Activated naive CD8-positive, alpha-beta T cell treated with anti-CD3 and anti-CD28 coated beads, Interleukin-2, amount 50 U/mL, for 24 hours (primary cell): ENCODE measurements at regions not wholly inside any gene's neighbourhood (a gene's known extent, or its start where the extent isn't known, plus 50 kb on each side); places are given as distances from the start of the nearest gene placed in this dataset.
A peak's percentile ranks its signal among the peaks of the same experiment; 100 is the strongest.

Experiments
- ATAC-seq: fragments of 150-1000 bp; cut with Tn5 transposase; one replicate; pipeline ENCODE4 v1.10.0; 2021
- DNase-seq: peaks from one replicate; pipeline ENCODE4 v3.0.0; 2021
- H3K27ac Mint-ChIP-seq: one replicate; pipeline ENCODE4 v1.8.0; 2021; ENCODE audit warnings: mild to moderate bottlenecking, mixed read lengths
- H3K27me3 Mint-ChIP-seq: one replicate; pipeline ENCODE4 v1.8.0; 2021; ENCODE audit warnings: mixed read lengths
- H3K36me3 Mint-ChIP-seq: one replicate; pipeline ENCODE4 v1.8.0; 2021; ENCODE audit warnings: low read depth, mixed read lengths
- H3K4me1 Mint-ChIP-seq: one replicate; pipeline ENCODE4 v1.8.0; 2021; ENCODE audit warnings: mixed read lengths
- H3K4me3 Mint-ChIP-seq: one replicate; pipeline ENCODE4 v1.8.0; 2021; ENCODE audit warnings: mild to moderate bottlenecking, moderate library complexity, mixed read lengths
- H3K9me3 Mint-ChIP-seq: one replicate; pipeline ENCODE4 v1.8.0; 2021; ENCODE audit warnings: mixed read lengths

DNA sequence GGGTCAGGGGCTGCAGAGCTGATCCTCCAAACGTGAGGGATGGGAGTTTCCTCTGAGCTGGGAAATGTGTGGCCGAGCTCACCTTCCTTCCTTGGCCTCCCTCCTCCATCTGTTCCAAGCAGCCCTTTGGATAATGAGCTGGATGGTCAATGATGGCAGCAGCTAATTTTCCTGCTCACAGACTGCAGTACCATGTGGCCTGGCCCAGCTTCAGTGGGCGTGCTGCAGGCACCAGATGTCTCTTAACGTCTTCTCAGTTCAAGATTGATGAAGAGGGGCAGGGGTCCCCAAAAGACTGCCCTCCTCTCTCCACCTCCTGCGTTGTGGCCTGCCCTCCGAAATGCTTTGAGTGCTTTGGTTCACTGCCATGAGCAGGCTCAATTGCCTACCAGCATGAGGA is 86.0 kb downstream of the UBIAD1 start:
- H3K36me3 Mint-ChIP-seq: no peaks in the 10 kb centered on the region
- no peaks in the 10 kb centered on the region for H3K9me3 Mint-ChIP-seq
- ATAC-seq: no peak
- no peak overlapping the region for H3K4me3 Mint-ChIP-seq
- H3K27me3 Mint-ChIP-seq: peaks cover 11% of the 10 kb centered on the region
- no peak for DNase-seq
- H3K4me1 Mint-ChIP-seq: peaks cover 3% of the 10 kb centered on the region
- no peak overlapping the region for H3K27ac Mint-ChIP-seq

DNA sequence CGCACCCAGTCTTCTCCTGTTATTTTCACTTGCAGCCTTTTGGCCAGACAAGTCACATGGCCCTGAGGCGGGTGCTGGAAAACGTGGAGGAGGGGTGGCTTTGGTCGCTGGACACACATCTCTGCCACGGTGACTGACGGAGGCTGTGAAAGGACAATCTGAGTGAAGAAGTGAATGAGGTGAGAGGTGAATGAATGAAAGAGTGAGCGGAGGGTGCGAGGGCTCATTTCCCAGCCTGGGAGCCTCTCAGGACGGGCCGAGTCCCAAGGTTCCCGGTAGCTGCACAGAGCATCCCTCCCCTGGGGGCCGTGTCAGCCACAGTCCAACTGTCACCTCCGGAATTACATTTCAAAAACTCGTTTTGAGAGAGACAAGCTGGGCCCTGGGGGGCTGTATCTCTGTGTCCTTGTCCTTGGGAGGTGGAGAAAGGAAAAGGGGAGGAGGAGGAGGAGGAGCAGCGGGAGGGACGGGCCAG is 89.6 kb downstream of the UBIAD1 start:
- no peak overlapping the region for H3K27ac Mint-ChIP-seq
- no peaks in the 10 kb centered on the region for H3K36me3 Mint-ChIP-seq
- H3K9me3 Mint-ChIP-seq: no peaks in the 10 kb centered on the region
- no peaks in the 10 kb centered on the region for H3K4me1 Mint-ChIP-seq
- no peak for DNase-seq
- peaks cover 4% of the 10 kb centered on the region for H3K27me3 Mint-ChIP-seq
- ATAC-seq: no peak
- no peak overlapping the region for H3K4me3 Mint-ChIP-seq

DNA sequence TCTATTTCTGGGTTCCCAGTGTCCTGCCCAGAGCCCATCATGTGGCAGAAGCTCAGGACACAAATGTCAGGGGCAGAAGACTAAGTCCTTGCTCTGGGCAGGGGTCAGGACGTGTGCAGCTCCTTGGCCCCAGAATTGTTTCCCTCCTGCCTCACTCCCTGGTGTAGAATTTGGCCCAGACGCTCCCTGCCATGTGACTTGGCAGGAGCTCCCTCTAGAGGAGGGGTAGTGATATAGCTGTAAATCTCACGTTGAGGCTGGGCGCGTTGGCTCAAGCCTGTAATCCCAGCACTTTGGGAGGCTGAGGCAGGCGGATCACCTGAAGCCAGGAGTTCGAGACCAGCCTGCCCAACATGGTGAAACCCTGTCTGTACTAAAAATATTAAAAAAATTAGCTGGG is 91.2 kb downstream of the UBIAD1 start:
- Mint-ChIP-seq H3K4me1 (no peaks in the 10 kb centered on the region), H3K9me3 (no peaks in the 10 kb centered on the region), H3K27me3 (no peaks in the 10 kb centered on the region), H3K27ac (no peak overlapping the region), H3K4me3 (no peak overlapping the region), H3K36me3 (no peaks in the 10 kb centered on the region)
- DNase-seq: no peak
- ATAC-seq: no peak

DNA sequence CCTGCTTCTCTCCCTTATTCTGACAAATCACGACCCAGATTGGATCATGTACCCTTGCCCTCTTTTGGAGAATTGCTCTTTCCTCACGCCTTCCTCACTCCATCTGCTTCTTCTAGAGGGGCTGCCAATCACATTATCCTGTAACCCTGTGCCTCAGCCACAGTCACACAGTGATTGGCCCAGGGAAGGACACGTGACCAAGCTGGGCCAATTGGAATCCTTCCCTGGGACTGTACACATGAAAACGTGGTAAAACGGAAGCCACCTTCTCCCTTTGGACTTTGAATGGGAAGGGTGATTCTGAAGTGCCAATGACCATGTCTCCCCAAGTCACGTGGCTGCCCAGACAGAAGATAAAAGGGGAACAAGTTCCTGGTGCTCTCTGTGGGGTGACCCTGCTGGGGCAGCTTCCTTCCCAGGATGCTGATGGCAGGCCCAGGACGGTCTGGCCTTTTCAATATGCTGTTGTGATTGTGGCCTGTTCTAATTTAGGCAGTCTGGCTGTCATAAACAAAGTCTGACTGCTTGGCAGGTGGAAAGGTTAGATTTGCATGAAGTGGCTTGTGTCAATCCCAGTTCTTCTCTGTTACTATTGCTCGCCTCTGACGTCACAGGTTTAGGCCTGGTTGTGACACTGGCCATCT is 92.9 kb downstream of the UBIAD1 start:
- Mint-ChIP-seq H3K27ac (no peak overlapping the region), H3K27me3 (no peaks in the 10 kb centered on the region), H3K9me3 (no peaks in the 10 kb centered on the region), H3K4me1 (no peaks in the 10 kb centered on the region), H3K36me3 (no peaks in the 10 kb centered on the region), H3K4me3 (no peak overlapping the region)
- no peak for DNase-seq
- ATAC-seq: no peak

DNA sequence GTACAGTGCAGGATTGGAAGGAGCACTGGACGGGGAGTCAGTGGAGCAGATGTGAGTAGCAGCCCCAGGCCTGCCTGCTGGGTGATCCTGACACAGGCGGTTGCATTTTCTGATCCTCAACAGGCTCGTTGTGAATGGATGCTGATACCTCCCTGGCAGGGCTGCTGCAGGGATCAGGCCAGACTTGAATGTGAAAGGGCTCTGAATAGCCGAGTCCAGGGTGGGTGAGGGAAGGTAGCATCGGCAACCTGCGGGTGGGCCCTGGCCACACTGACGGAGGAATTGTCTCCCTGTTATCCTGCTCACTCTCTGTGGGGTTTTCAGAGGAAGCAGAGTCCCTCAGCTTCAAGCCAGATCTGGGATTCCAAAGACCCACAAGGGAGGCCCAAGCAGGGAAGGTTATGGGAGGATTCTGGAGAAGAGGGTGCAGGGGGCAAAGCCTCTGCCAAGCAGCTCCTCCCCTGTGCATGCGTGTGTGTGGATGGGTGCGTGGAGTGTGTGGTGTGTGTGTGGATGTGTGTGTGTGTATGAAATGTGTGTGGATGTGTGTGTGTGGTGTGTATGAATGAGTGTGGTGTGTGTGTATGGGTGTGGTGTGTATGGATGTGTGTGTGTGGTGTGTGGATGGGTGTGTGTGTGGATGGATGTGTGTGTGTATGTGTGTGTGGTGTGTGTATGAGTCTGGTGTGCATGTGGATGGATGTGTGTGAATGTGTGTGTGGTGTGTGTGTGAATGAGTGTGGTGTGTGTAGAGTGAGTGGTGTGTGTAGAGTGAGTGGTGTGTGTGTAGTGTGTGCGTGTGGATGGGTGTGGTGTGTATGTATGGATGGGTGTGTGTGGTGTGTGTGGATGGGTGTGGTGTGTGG is 100.3 kb downstream of the UBIAD1 start:
- H3K27ac Mint-ChIP-seq: peak overlapping the region; percentile 39
- DNase-seq (no peak), ATAC-seq (no peak)
- no peak overlapping the region for H3K4me3 Mint-ChIP-seq
- H3K9me3 Mint-ChIP-seq: no peaks in the 10 kb centered on the region
- H3K27me3 Mint-ChIP-seq: no peaks in the 10 kb centered on the region
- H3K4me1 Mint-ChIP-seq: peaks cover 6% of the 10 kb centered on the region
- H3K36me3 Mint-ChIP-seq: no peaks in the 10 kb centered on the region

DNA sequence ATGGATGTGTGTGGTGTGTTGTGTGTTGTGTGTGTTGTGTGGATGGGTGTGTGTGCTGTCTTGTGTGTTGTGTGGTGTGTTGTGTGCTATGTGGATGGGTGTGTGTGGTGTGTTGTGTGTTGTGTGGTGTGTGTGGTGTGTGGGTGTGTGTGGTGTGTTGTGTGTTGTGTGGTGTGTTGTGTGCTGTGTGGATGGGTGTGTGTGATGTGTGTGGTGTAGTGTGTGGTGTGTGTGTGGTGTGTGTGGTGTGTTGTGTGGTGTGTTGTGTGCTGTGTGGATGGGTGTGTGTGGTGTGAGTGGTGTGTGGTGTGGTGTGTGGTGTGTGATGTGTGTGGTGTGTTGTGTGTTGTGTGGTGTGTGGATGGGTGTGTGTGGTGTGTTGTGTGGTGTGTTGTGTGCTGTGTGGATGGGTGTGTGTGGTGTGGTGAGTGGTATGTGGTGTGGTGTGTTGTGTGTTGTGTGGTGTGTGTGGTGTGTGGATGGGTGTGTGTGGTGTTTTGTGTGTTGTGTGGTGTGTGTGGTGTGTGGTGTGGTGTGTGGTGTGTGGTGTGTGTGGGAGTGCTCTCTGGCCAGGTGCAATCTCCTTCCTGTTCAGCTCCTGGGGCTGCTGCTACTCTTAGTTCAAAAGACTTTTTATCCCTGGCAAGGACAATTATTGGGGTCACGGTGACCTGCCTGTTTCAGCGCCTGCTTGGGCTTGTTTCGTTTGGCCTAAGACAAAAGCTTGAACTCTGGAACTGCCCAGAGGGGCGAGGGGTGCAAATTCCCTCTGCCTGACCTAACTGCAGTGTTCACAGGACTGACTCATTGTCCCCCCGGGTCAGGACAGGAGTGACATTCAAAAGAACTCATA is 101.1 kb downstream of the UBIAD1 start:
- Mint-ChIP-seq H3K4me1 (peaks cover 6% of the 10 kb centered on the region), H3K27ac (peak overlapping the region; percentile 39), H3K36me3 (no peaks in the 10 kb centered on the region), H3K4me3 (no peak overlapping the region), H3K27me3 (no peaks in the 10 kb centered on the region), H3K9me3 (no peaks in the 10 kb centered on the region)
- no peak for ATAC-seq
- DNase-seq: no peak

DNA sequence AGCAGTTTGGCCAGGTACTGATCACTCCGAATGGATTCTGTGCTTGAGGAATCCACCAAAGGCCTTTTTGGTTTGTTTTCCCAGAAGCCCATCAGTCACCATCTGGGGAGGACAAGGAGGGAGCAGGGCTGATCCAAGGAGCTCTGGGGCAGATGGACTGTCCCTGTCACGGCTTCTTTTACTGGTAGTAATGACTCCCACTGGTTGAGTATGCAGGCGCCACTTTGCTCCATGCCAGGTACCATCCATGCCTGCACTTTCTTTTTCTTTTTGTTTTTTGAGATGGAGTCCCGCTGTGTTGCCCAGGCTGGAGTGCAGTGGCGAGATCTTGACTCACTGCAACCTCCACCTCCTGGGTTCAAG is 101.7 kb downstream of the UBIAD1 start:
- ATAC-seq: no peak
- no peaks in the 10 kb centered on the region for H3K27me3 Mint-ChIP-seq

DNA sequence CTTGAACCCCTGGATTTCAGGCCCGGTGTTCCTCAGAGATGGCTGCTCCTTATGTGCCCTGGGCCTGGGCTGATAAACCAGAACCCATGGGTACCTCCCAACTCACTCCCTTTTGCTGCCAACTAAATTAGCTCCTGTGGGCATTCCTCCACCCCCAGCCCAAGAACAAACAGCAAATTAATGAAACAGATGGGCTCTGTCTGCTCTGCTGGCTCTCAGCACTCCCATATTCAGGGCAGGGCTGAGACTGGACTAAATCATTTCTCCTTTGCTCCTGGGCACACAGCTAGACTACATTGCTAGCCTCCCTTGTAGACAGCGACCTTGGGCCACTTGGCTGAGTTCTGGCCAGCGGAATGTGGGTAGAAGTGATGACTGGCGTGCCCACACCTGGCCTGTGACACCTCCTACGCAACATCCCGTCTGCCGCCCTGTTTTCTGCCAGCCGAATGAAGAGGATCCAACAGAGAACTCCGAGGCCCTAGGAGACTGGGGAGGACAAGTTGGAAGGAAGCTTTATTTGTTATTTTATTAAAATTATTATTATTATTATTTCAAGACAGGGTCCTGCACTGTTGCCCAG is 101.9 kb upstream of the DISP3 start:
- Mint-ChIP-seq H3K4me1 (peaks cover 6% of the 10 kb centered on the region), H3K9me3 (no peaks in the 10 kb centered on the region), H3K27ac (no peak overlapping the region), H3K27me3 (no peaks in the 10 kb centered on the region), H3K36me3 (no peaks in the 10 kb centered on the region), H3K4me3 (no peak overlapping the region)
- ATAC-seq (peak; percentile 11), DNase-seq (no peak)

More for the DNA sequence above, 101.7 kb downstream of the UBIAD1 start:
- H3K9me3 Mint-ChIP-seq: no peaks in the 10 kb centered on the region
- H3K27ac Mint-ChIP-seq: no peak overlapping the region
- no peak for DNase-seq
- H3K4me3 Mint-ChIP-seq: no peak overlapping the region
- peaks cover 6% of the 10 kb centered on the region for H3K4me1 Mint-ChIP-seq
- H3K36me3 Mint-ChIP-seq: no peaks in the 10 kb centered on the region

DNA sequence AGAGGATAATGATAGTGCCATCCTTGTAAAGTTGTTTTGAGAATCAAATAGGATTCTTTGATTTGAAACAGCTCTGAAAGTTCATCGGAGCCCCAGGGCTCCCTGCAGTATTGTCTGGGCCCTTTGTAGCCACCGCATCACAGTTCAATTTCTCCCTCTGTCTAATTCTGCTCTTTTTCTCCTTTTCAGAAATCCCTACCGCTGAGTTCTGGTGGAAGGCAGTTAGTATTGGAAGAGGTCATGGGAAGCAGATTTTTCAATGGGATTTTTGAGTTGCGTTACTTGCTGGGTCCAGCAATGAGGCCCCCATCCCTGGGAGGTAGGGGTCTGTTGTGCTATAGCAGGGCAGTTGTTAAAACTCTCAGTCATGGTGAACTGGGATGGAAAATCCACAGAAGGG is 101.0 kb upstream of the DISP3 start:
- ATAC-seq (no peak), DNase-seq (no peak)
- Mint-ChIP-seq H3K36me3 (no peaks in the 10 kb centered on the region), H3K4me3 (no peak overlapping the region), H3K4me1 (peaks cover 7% of the 10 kb centered on the region), H3K27me3 (no peaks in the 10 kb centered on the region), H3K9me3 (no peaks in the 10 kb centered on the region), H3K27ac (no peak overlapping the region)

DNA sequence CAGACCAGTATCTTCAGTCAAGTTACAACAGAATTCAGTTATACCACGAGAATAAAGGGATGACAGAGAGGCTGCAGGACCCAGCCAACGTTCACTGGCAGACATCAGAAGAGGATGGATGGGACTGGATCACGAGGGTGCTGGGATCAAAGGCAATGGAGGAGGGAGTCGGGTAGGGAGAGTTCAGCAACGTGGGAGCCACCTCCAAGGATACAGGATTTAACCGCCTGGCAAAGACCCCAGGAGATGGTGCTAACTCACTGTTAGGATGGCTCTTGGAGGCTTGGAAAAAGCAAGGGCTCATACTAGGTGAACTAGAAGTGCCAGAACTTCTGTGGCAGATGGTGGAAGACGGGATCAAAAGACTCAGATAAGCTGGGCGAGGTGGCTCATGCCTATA is 99.1 kb upstream of the DISP3 start:
- Mint-ChIP-seq H3K9me3 (no peaks in the 10 kb centered on the region), H3K4me3 (no peak overlapping the region), H3K36me3 (no peaks in the 10 kb centered on the region), H3K27ac (no peak overlapping the region), H3K4me1 (peaks cover 19% of the 10 kb centered on the region), H3K27me3 (no peaks in the 10 kb centered on the region)
- no peak for ATAC-seq
- DNase-seq: no peak

DNA sequence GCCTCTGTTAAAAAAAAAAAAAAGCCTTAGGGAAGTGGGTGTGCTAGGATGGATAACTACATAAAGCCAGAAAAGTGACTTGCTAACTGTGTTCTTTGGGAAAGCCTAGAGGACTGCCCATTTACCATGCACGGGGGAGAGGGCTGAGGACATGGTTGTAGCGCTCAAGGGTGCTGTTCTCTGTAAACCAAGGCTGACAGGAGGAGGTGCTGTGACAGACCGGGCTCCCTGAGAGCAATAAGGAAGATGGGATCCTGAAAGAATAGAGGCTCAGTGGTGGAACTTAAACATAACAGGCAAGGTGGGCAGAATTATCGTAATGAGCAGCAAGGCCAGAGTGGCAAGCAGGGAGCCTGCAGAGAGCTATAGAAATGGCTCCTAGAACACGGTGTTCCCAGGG is 98.5 kb upstream of the DISP3 start:
- no peak overlapping the region for H3K27ac Mint-ChIP-seq
- no peaks in the 10 kb centered on the region for H3K9me3 Mint-ChIP-seq
- no peak for DNase-seq
- no peak overlapping the region for H3K4me3 Mint-ChIP-seq
- no peaks in the 10 kb centered on the region for H3K27me3 Mint-ChIP-seq
- ATAC-seq: no peak
- peaks cover 21% of the 10 kb centered on the region for H3K4me1 Mint-ChIP-seq
- no peaks in the 10 kb centered on the region for H3K36me3 Mint-ChIP-seq

DNA sequence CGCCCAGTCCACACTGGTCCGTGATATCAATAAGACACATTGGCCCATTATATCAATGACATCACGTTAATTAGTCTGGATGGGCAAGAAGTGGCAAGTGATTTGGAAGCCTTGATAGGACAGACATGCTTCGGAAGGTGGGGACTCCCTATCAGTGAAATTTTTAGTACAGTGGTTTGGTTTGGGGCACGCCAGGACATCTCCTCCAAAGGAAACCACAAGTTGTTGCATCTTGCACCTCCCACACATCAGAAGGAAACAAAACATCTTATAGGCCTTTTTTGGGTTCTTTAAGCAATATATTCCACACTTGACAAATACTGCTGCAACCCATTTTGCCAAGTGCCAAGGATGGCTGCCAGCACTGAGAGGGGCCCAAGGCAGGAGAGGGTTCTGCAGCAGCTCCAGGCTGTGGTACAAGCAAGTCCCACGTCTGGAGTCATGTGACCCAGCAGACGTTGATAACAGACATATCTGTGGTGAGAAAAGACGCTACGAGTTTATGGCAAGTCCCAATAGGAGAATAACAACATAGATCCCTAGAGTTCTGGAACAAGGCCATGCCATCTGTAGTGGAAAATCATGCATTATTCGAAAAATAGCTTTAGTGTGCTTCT is 95.3 kb upstream of the DISP3 start:
- H3K27ac Mint-ChIP-seq: no peak overlapping the region
- ATAC-seq (peak; percentile 23), DNase-seq (no peak)
- no peaks in the 10 kb centered on the region for H3K36me3 Mint-ChIP-seq
- peaks cover 21% of the 10 kb centered on the region for H3K4me1 Mint-ChIP-seq
- peak overlapping the region; percentile 15 for H3K4me3 Mint-ChIP-seq
- H3K9me3 Mint-ChIP-seq: no peaks in the 10 kb centered on the region
- H3K27me3 Mint-ChIP-seq: peaks cover 2% of the 10 kb centered on the region

DNA sequence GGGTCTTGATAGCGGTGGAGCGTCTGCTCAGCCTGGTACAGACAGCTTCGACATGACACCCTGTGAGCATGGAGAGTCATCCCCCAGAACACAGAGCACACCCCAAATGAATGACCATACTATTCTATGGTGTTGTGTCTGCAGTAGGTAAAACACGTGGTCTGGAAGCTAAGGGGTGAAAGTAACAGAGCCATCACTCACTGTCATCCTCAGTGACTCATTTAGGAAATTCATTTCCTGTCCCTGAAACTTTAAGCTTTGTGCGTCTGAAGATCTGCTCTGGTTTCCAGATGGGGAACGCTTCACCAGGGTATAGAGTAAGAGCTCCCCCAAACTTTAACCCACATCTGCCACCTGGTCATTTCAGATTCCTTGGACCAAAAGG is 94.8 kb upstream of the DISP3 start:
- ATAC-seq (peak; percentile 89), DNase-seq (no peak)
- Mint-ChIP-seq H3K4me3 (peak overlapping the region; percentile 9), H3K27me3 (peaks cover 2% of the 10 kb centered on the region), H3K4me1 (peaks cover 21% of the 10 kb centered on the region), H3K27ac (no peak overlapping the region), H3K9me3 (no peaks in the 10 kb centered on the region), H3K36me3 (no peaks in the 10 kb centered on the region)

DNA sequence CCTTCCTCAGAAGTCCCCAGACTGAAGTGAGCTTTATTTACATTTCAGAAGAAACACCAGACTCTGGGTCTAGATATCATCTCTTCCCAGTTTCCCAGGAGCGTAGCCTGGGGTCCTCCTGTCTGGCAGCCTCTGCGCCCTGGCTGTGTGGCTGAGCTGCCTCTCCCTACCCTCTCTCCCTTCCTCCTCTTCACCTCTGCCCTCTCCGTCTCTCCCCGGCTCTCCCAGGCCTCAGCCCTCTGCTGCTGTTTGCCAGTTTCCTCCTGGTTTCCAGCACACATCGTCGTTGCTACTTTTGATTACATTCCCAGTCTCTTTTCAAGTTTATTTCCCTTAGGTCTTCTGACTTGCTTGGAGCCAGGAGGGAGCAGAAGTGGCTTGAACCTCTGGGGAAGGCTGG is 91.1 kb upstream of the DISP3 start:
- no peaks in the 10 kb centered on the region for H3K36me3 Mint-ChIP-seq

More for the DNA sequence above, 91.1 kb upstream of the DISP3 start:
- H3K4me3 Mint-ChIP-seq: no peak overlapping the region
- ATAC-seq (no peak), DNase-seq (no peak)
- H3K4me1 Mint-ChIP-seq: peaks cover 21% of the 10 kb centered on the region
- H3K27me3 Mint-ChIP-seq: peaks cover 2% of the 10 kb centered on the region
- no peaks in the 10 kb centered on the region for H3K9me3 Mint-ChIP-seq
- H3K27ac Mint-ChIP-seq: no peak overlapping the region
